Spleen (tissue), 7 donors: ENCODE measurements at regions not wholly inside any gene's neighbourhood (a gene's known extent, or its start where the extent isn't known, plus 50 kb on each side); places are given as distances from the start of the nearest gene placed in this dataset.
"Not testable (repeated sequence)": the region's sequence is repeated elsewhere in the genome, so short reads cannot be mapped to it uniquely, and the experiment has no call there.

Experiments used
- POLR2A ChIP-seq, 3 donors: fragments of 450-650 bp; IDR thresholded peaks; one replicate each; pipeline ENCODE4 v1.5.1; 2017; ENCODE audit warnings: antibody characterized with exemption in 3 of 3, mild to moderate bottlenecking in 1 of 3
- POLR2AphosphoS5 ChIP-seq, 3 donors: sonication (generic); formaldehyde crosslinking; IDR thresholded peaks; one replicate each; pipeline ENCODE4 v1.5.1; 2017; ENCODE audit warnings: antibody characterized with exemption in 3 of 3
- TF ChIP-seq, protein P1 (sequence below), 11 experiments: fragments of 200-600 bp in 7 of 11; fragments of 450-650 bp in 4 of 11; sonication (generic) in 4 of 11; IDR thresholded peaks in 8 of 11; conservative IDR thresholded peaks in 3 of 11; 1 replicate in 7 of 11; 2 replicates in 4 of 11; pipeline versions ENCODE4 v1.4.0 to v1.8.0; 2016 to 2021; ENCODE audit warnings: antibody characterized with exemption in 11 of 11, inconsistent platforms in 4 of 11, mild to moderate bottlenecking in 1 of 11
- donor health status: DM: no; HTN: no; CAD: no; lungs with moderate emphysema.
- donor health status: DM: no; HTN: no; CAD: no.
- donor health status: DM: no; HTN: no; CAD: no.

GRCh38 chrX:63000196-63000595 lies 350.9 kb downstream of the SPIN4 start:
- TF ChIP-seq, protein P1, sequence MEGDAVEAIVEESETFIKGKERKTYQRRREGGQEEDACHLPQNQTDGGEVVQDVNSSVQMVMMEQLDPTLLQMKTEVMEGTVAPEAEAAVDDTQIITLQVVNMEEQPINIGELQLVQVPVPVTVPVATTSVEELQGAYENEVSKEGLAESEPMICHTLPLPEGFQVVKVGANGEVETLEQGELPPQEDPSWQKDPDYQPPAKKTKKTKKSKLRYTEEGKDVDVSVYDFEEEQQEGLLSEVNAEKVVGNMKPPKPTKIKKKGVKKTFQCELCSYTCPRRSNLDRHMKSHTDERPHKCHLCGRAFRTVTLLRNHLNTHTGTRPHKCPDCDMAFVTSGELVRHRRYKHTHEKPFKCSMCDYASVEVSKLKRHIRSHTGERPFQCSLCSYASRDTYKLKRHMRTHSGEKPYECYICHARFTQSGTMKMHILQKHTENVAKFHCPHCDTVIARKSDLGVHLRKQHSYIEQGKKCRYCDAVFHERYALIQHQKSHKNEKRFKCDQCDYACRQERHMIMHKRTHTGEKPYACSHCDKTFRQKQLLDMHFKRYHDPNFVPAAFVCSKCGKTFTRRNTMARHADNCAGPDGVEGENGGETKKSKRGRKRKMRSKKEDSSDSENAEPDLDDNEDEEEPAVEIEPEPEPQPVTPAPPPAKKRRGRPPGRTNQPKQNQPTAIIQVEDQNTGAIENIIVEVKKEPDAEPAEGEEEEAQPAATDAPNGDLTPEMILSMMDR (IDR thresholded peaks at IDR 0.05 in 8 of 11, conservative IDR thresholded peaks at IDR 0.05 in 3 of 11): not testable (repeated sequence)
- not testable (repeated sequence) for TF ChIP-seq POLR2A, POLR2AphosphoS5 (IDR thresholded peaks at IDR 0.05)
